ENCODE measurements at regions not wholly inside any gene's neighbourhood (a gene's known extent, or its start where the extent isn't known, plus 50 kb on each side); places are given as distances from the start of the nearest gene placed in this dataset.

- Histone ChIP-seq H3K4me1 (ENCODE audit: insufficient read depth, low read length) (peaks cover 17% of the 10 kb centered on the region; the same call in 1 of the 2 replicates), H3K36me3 (ENCODE audit: insufficient read depth, low read length) (no peaks in the 10 kb centered on the region), H3K9ac (ENCODE audit: low read depth, low read length) (no peak overlapping the region), H3K9me3 (ENCODE audit: control insufficient read depth, insufficient read depth, low read length) (no peaks in the 10 kb centered on the region)
These were observed 70.0 kb upstream of the TAF1B start for GRCh38 chr2:9772999-9773902.

DNA sequence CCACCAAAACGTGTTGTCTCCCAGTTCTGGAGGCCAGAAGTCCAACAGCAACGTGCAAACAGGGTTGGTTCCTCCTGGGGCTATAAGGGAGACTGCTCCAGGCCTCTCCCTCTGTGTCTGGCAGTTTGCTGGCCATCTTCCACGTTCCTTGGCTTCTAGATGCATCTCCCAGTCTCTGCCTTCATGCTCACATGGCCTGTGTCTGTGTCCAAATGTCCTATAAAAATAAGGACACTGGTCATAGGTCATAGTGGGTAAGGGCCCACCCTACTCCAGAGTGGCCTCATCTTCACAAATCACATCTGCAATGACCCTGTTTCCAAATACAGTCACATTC lies 69.4 kb upstream of the TAF1B start:
- no peaks in the 10 kb centered on the region for H3K9me3 ChIP-seq (ENCODE audit: control insufficient read depth, insufficient read depth, low read length)
- H3K4me1 ChIP-seq (ENCODE audit: insufficient read depth, low read length) = peaks cover 13% of the 10 kb centered on the region; the same call in 1 of the 2 replicates
- H3K36me3 ChIP-seq (ENCODE audit: insufficient read depth, low read length) = no peaks in the 10 kb centered on the region
- no peak overlapping the region for H3K9ac ChIP-seq (ENCODE audit: low read depth, low read length)

- H3K36me3 ChIP-seq (ENCODE audit: insufficient read depth, low read length) = no peaks in the 10 kb centered on the region
- peaks cover 9% of the 10 kb centered on the region; the same call in 1 of the 2 replicates for H3K4me1 ChIP-seq (ENCODE audit: insufficient read depth, low read length)
These were observed 69.0 kb upstream of the TAF1B start for GRCh38 chr2:9774266-9774665.

GRCh38 chr2:9775351-9775750 lies 67.9 kb upstream of the TAF1B start:
- Histone ChIP-seq H3K4me1 (ENCODE audit: insufficient read depth, low read length) (no peaks in the 10 kb centered on the region; the same call in 1 of the 2 replicates), H3K36me3 (ENCODE audit: insufficient read depth, low read length) (no peaks in the 10 kb centered on the region), H3K9me3 (ENCODE audit: control insufficient read depth, insufficient read depth, low read length) (no peaks in the 10 kb centered on the region), H3K9ac (ENCODE audit: low read depth, low read length) (no peak overlapping the region)

More at GRCh38 chr2:9774266-9774665, 69.0 kb upstream of the TAF1B start:
- Histone ChIP-seq H3K9ac (ENCODE audit: low read depth, low read length) (no peak overlapping the region), H3K9me3 (ENCODE audit: control insufficient read depth, insufficient read depth, low read length) (no peaks in the 10 kb centered on the region)

- H3K9me3 ChIP-seq (ENCODE audit: control insufficient read depth, insufficient read depth, low read length) = no peaks in the 10 kb centered on the region
- H3K9ac ChIP-seq (ENCODE audit: low read depth, low read length) = no peak overlapping the region
- H3K4me1 ChIP-seq (ENCODE audit: insufficient read depth, low read length) = no peaks in the 10 kb centered on the region
- no peaks in the 10 kb centered on the region for H3K36me3 ChIP-seq (ENCODE audit: insufficient read depth, low read length)
These were observed 67.1 kb upstream of the TAF1B start for GRCh38 chr2:9775999-9776712.

GRCh38 chr2:9777081-9777480 lies 66.2 kb upstream of the TAF1B start:
- no peaks in the 10 kb centered on the region for H3K9me3 ChIP-seq (ENCODE audit: control insufficient read depth, insufficient read depth, low read length)
- no peaks in the 10 kb centered on the region for H3K36me3 ChIP-seq (ENCODE audit: insufficient read depth, low read length)
- H3K9ac ChIP-seq (ENCODE audit: low read depth, low read length) = no peak overlapping the region
- H3K4me1 ChIP-seq (ENCODE audit: insufficient read depth, low read length) = no peaks in the 10 kb centered on the region

DNA sequence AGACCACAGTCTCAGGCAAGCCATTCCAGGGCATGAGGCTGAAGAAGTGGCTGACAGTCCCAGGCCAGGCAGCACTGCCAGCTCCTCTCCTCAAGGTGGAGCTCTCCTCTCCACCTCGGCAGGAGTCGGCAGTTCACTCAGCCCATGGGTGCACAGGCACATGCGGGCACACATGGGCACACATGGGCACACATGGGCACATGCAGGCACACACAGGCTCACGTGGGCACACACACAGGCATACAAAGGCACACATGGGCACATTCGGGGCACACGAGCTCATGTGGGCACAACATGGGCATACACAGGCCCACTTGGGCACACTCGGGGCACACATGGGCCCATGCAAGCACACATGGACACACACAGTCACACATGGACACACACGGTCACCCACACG lies 65.3 kb upstream of the TAF1B start:
- Histone ChIP-seq H3K4me1 (ENCODE audit: insufficient read depth, low read length) (no peaks in the 10 kb centered on the region), H3K36me3 (ENCODE audit: insufficient read depth, low read length) (no peaks in the 10 kb centered on the region), H3K9ac (ENCODE audit: low read depth, low read length) (no peak overlapping the region), H3K9me3 (ENCODE audit: control insufficient read depth, insufficient read depth, low read length) (no peaks in the 10 kb centered on the region)

DNA sequence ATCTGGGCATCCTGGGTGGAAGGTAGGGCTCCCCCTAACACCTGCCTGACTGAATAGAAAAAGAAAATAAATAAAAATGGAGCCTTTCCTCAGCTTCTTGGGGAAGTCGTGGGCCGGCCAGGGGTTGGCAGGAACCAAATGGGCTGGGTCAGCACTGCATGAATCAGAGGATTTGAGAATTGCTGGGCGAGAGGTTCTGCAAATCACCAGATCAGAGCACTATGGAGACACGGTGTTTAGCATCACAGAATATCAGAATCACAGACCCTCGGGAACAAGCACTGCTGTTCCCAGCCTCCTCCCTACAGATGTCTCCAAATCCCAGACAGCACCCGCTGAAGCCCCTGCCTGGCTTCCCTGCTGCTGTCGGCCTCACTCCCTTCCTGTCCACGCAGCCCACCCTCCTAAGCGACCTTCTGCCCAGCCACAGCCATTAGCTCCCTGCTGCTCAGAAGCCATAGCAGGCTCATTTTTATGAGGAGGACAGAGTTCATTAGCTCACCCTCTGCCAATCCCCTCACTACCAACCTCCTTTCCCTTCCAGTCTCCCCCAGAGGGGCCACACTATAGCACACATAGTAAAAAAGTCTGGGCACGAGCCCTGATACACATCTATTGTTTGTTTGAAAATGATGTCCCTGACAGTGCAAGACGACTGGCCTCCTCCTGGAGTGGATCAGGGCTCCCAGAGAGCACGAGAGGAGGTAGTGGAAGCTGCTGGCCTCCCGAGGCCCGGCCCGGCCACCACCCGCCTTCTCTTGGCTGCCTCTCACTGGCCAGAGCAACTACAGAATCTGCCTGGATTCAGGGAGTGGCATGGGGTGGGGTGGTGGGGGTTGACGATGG lies 64.6 kb upstream of the TAF1B start:
- Histone ChIP-seq H3K9me3 (ENCODE audit: control insufficient read depth, insufficient read depth, low read length) (no peaks in the 10 kb centered on the region), H3K36me3 (ENCODE audit: insufficient read depth, low read length) (no peaks in the 10 kb centered on the region), H3K4me1 (ENCODE audit: insufficient read depth, low read length) (no peaks in the 10 kb centered on the region), H3K9ac (ENCODE audit: low read depth, low read length) (no peak overlapping the region)

GRCh38 chr2:9779596-9780264 lies 63.5 kb upstream of the TAF1B start:
- no peaks in the 10 kb centered on the region for H3K36me3 ChIP-seq (ENCODE audit: insufficient read depth, low read length)
- H3K4me1 ChIP-seq (ENCODE audit: insufficient read depth, low read length) = no peaks in the 10 kb centered on the region
- no peaks in the 10 kb centered on the region for H3K9me3 ChIP-seq (ENCODE audit: control insufficient read depth, insufficient read depth, low read length)
- no peak overlapping the region for H3K9ac ChIP-seq (ENCODE audit: low read depth, low read length)

DNA sequence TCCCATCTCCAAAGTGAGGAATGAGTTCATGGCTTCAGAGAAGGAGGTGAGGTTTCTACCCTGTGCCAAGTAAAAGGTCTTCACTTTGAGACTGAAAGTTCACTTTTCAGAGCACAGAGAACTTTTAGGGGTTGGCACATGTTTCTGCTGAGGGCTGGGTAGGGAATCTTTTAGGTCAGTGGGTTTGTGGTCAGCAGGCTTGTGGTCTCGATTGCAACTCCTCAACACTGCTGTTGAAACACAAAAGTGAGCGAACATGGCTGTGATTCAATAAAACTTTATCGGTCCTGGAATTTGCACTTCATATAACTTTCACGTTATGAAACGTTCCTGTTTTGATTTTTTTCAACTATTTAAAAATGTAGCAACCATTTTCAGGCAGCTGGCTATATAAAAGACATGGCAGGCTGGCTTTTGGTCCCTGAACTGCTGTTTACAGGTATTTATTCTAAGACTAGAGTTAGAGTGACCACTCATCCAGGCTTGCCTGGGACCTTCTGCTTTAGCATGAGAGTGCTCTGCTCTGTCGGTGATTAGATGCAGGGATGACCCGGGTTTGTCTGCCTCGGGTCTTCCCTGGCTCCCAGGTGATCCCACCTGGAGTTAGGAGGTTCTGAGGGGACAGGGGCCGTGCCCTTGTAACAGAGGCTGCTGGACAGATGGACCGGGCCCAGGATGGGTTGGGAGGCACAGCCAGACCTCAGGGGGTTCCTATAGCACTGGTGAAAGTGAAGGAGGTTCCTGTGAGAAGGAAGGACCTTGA lies 62.7 kb upstream of the TAF1B start:
- no peaks in the 10 kb centered on the region for H3K36me3 ChIP-seq (ENCODE audit: insufficient read depth, low read length)
- H3K4me1 ChIP-seq (ENCODE audit: insufficient read depth, low read length) = no peaks in the 10 kb centered on the region
- no peaks in the 10 kb centered on the region for H3K9me3 ChIP-seq (ENCODE audit: control insufficient read depth, insufficient read depth, low read length)
- H3K9ac ChIP-seq (ENCODE audit: low read depth, low read length) = no peak overlapping the region

DNA sequence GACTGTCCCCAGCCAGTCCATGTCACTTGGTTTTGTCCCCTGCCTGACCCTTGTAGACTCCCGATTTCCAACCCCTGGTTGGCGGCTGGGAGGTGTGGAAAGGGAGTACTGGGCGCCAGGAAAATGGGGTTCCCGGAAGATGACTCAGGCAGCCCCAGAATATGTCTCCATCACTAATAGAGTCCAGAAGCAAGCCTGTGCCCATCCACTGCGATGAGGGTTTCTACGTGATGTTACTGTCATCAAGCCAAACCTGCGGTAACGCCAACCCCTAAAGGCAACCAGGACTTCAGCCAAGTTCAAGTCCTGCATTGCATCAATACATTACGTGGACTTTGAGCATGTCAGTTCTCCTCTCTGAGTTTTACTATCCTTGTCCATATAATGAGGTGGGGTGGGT lies 62.0 kb upstream of the TAF1B start:
- no peaks in the 10 kb centered on the region for H3K4me1 ChIP-seq (ENCODE audit: insufficient read depth, low read length)
- no peaks in the 10 kb centered on the region for H3K9me3 ChIP-seq (ENCODE audit: control insufficient read depth, insufficient read depth, low read length)
- no peak overlapping the region for H3K9ac ChIP-seq (ENCODE audit: low read depth, low read length)
- no peaks in the 10 kb centered on the region for H3K36me3 ChIP-seq (ENCODE audit: insufficient read depth, low read length)

DNA sequence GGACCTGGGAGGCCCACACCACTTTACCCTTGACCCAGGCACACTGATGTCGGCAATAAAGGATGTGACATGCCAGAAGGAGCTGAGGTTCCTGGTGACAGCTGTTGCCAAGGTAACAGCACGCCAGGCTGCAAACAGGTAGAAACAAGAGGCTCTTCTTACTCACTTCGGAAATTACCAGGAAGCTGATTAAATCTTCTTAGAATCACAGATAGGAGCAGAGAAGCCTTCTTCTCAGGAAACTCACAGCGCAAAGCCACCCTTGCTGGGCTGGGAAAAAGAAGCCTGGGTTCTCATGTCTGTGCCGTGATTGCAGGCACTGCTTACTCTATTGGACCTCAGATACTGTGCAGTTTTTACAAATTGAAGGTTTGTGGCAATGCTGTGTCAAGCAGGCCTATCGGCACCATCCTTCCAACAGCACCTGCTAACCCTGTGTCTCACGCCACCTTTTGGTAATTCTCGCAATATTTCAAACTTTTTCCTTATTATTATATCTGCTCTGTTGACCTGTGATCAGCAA lies 61.0 kb upstream of the TAF1B start:
- Histone ChIP-seq H3K9ac (ENCODE audit: low read depth, low read length) (no peak overlapping the region), H3K36me3 (ENCODE audit: insufficient read depth, low read length) (no peaks in the 10 kb centered on the region), H3K4me1 (ENCODE audit: insufficient read depth, low read length) (no peaks in the 10 kb centered on the region), H3K9me3 (ENCODE audit: control insufficient read depth, insufficient read depth, low read length) (no peaks in the 10 kb centered on the region)

DNA sequence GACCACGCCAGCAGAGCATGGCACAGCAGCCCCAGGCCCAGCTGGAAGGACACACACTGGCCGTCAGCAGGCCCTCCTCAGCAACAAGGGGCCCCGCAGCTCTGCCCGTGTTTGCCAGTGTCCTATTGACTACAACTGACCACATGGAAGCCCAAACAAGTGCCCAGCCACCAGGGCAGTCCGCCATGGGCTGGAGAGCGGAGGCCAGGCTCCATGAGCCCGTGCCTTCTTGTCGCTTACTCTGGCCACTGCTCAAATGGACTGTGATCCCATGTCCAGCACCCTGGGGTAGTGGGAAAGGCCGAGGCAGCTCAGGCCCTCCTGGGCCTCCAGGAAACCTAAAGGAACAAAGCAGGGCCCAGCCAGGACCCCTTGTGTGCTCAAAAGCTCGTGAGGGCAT lies 53.9 kb upstream of the TAF1B start:
- H3K4me1 ChIP-seq (ENCODE audit: insufficient read depth, low read length) = no peaks in the 10 kb centered on the region
- H3K9ac ChIP-seq (ENCODE audit: low read depth, low read length) = no peak overlapping the region
- 0 out of 2 replicates have a peak, but pooled peaks cover 2% of the 10 kb centered on the region for H3K9me3 ChIP-seq (ENCODE audit: control insufficient read depth, insufficient read depth, low read length)
- H3K36me3 ChIP-seq (ENCODE audit: insufficient read depth, low read length) = no peaks in the 10 kb centered on the region
